ENCODE measurements at regions not wholly inside any gene's neighbourhood (a gene's known extent, or its start where the extent isn't known, plus 50 kb on each side); places are given as distances from the start of the nearest gene placed in this dataset.

- Mint-ChIP-seq H3K4me3 (no peak overlapping the region), H3K36me3 (ENCODE audit: insufficient read depth) (no peaks in the 10 kb centered on the region), H3K27ac (no peak overlapping the region), H3K4me1 (ENCODE audit: low read depth in 2 of 2) (peaks cover 0 to 3% of the 10 kb centered on the region in 2 donors), H3K27me3 (peaks cover 39 to 40% of the 10 kb centered on the region in 2 donors), H3K9me3 (peaks cover 0 to 5% of the 10 kb centered on the region in 2 donors)
- no peak for ATAC-seq (replicated peaks)
- DNase-seq: no peak
Measured at GRCh38 chr2:30385327-30385726, 61.7 kb upstream of the LCLAT1 start.

GRCh38 chr2:30392097-30392496 is 54.9 kb upstream of the LCLAT1 start:
- Mint-ChIP-seq H3K9me3 (no peaks in the 10 kb centered on the region), H3K36me3 (ENCODE audit: insufficient read depth) (no peaks in the 10 kb centered on the region), H3K27ac (no peak overlapping the region), H3K4me3 (no peak overlapping the region), H3K4me1 (ENCODE audit: low read depth in 2 of 2) (no peaks in the 10 kb centered on the region), H3K27me3 (no peaks in the 10 kb centered on the region)
- DNase-seq (no peak), ATAC-seq (replicated peaks) (no peak)

- H3K36me3 Mint-ChIP-seq (ENCODE audit: insufficient read depth): no peaks in the 10 kb centered on the region
- no peak for ATAC-seq (replicated peaks)
- DNase-seq: no peak
- H3K4me3 Mint-ChIP-seq: no peak overlapping the region
- H3K4me1 Mint-ChIP-seq (ENCODE audit: low read depth in 2 of 2): no peaks in the 10 kb centered on the region
- no peak overlapping the region for H3K27ac Mint-ChIP-seq
- H3K9me3 Mint-ChIP-seq: no peaks in the 10 kb centered on the region
- no peaks in the 10 kb centered on the region for H3K27me3 Mint-ChIP-seq
Measured at GRCh38 chr2:30393510-30393909, 53.5 kb upstream of the LCLAT1 start.

- Mint-ChIP-seq H3K4me3 (no peak overlapping the region), H3K36me3 (ENCODE audit: insufficient read depth) (no peaks in the 10 kb centered on the region), H3K27ac (no peak overlapping the region), H3K4me1 (ENCODE audit: low read depth in 2 of 2) (no peaks in the 10 kb centered on the region), H3K27me3 (no peaks in the 10 kb centered on the region), H3K9me3 (no peaks in the 10 kb centered on the region)
- DNase-seq (no peak), ATAC-seq (replicated peaks) (no peak)
Measured at GRCh38 chr2:30394096-30394495, 53.0 kb upstream of the LCLAT1 start.

- ATAC-seq (replicated peaks) (no peak), DNase-seq (no peak)
- Mint-ChIP-seq H3K27me3 (no peaks in the 10 kb centered on the region), H3K4me1 (ENCODE audit: low read depth in 2 of 2) (no peaks in the 10 kb centered on the region), H3K27ac (no peak overlapping the region), H3K36me3 (ENCODE audit: insufficient read depth) (no peaks in the 10 kb centered on the region), H3K9me3 (no peaks in the 10 kb centered on the region), H3K4me3 (no peak overlapping the region)
Measured at GRCh38 chr2:30396436-30397232, 50.4 kb upstream of the LCLAT1 start.

All from effector memory CD8-positive, alpha-beta T cell (primary cell).